NOMO-1 treated with DMSO at 0.1 percent for 48 hours (cell line): ENCODE measurements at regions not wholly inside any gene's neighbourhood (a gene's known extent, or its start where the extent isn't known, plus 50 kb on each side); places are given as distances from the start of the nearest gene placed in this dataset.
"Not testable (repeated sequence)": the region's sequence is repeated elsewhere in the genome, so short reads cannot be mapped to it uniquely, and the experiment has no call there.

Experiments used
- DNase-seq: peaks from one replicate; lab custom pipeline; 2025; ENCODE audit not compliant: unreplicated experiment; lab: John Stamatoyannopoulos, UW

GRCh38 chrX:96182366-96182765, 502.3 kb upstream of the DIAPH2 start:
- peak; percentile 46 for DNase-seq

- no peak for DNase-seq
These were observed 501.3 kb upstream of the DIAPH2 start for GRCh38 chrX:96183391-96183790.

DNA sequence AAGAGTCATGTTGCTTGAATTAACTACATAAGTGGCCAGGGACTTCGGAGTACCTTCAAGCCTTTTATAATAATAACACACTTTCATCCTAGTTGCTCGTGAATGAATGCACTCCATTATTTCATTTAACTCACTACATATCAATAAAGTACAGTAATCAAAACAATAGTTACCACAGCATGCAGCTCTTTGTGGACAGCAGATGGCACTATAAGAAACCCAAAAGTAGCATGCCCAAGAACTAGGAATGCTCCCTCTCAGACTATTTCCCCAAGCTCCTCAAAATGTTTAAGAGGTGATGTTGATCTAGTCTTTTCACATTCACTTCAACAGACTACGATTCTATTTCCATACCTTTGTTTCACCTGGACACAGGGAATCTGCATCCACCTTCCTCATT, 500.8 kb upstream of the DIAPH2 start:
- DNase-seq = no peak

DNA sequence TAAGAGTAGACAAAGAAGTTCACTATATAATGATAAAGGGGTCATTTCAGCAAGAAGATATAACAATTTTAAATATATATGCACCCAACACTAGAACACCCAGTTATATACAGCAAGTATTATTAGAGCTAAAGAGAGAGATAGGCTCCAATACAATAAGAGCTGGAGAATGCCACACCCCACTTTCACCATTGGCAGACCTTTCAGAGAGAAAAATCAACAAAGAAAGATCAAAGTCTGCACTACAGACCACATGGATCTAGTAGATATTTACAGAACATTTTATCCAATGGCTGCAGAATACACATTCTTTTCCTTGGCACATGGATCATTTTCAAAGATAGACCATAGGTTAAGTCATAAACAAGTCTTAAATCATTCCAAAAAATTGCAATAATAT, 479.7 kb upstream of the DIAPH2 start:
- no peak for DNase-seq

DNA sequence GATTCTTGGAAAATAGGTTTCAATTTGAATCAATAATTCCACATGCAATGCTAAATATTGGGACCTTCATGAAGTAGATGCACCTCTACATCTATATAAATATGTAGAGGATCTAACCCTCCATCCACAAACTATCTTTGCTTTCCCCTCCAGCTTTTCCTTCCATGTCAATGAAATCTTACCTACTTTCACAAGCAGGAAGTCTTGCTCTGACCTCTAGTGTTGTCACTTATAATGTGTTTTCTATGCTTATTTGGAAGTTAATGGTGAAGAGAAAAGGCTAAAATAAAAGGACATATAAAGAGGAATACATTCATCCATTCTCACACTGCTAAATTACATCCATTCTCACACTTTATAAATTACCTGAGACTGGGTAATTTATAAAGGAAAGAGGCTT, 472.7 kb upstream of the DIAPH2 start:
- DNase-seq = no peak

DNA sequence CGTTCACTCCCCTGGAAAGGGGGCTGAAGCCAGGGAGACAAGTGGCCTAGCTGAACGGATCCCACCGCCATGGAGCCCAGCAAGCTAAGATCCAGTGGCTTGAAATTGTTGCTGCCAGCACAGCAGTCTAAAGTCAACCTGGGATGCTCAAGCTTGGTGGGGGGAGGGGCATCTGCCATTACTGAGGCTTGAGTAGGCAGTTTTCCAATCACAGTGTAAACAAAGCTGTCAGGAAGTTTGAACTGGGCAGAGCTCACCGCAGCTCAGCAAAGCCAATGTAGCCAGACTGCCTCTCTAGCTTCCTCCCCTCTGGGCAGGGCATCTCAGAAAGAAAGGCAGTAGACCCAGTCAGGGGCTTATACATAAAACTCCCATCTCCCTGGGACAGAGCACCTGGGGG, 470.0 kb upstream of the DIAPH2 start:
- not testable (repeated sequence) for DNase-seq

GRCh38 chrX:96224279-96224678, 460.4 kb upstream of the DIAPH2 start:
- no peak for DNase-seq

DNA sequence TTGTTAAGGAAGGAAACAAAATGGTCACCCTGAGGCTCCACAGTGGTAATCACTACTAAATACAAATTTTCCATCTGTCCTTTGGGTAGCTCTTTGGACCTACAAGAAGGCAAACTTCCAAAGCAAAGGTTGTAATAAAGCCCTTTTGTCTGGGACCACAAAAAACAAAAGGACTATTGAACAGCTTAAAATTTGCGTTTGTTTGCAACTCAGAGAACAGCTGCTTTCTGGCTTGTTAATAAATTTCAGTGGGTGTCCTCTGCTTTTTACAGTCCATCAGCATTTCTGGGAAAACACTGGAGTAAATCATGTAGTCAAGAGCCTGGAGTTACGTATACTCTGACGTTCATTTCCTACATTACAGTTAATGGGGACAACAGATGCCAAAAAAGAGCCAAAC, 439.7 kb upstream of the DIAPH2 start:
- no peak for DNase-seq

- DNase-seq = no peak
These were observed 438.2 kb upstream of the DIAPH2 start for GRCh38 chrX:96246436-96246835.
